Upper lobe of left lung (tissue), 4 donors: ENCODE measurements at regions not wholly inside any gene's neighbourhood (a gene's known extent, or its start where the extent isn't known, plus 50 kb on each side); places are given as distances from the start of the nearest gene placed in this dataset.

Source experiments
- CTCF ChIP-seq, 6 experiments: fragments of 450-650 bp in 4 of 6; fragments of 200-600 bp in 2 of 6; sonication (generic) in 2 of 6; IDR thresholded peaks; one replicate each; pipeline ENCODE4 v1.5.1; 2016 to 2019; ENCODE audit warnings: antibody characterized with exemption in 6 of 6
- EP300 ChIP-seq, 4 donors: sonication (generic); formaldehyde crosslinking; IDR thresholded peaks; one replicate each; pipeline ENCODE4 v1.5.1; 2017; ENCODE audit warnings: antibody characterized with exemption in 4 of 4, control low read depth in 2 of 4
- POLR2A ChIP-seq, 4 donors: fragments of 450-650 bp; IDR thresholded peaks; one replicate each; pipeline ENCODE4 v1.5.1; 2016 to 2017; ENCODE audit warnings: antibody characterized with exemption in 4 of 4, mild to moderate bottlenecking in 2 of 4
- POLR2AphosphoS5 ChIP-seq, 2 donors: sonication (generic); formaldehyde crosslinking; IDR thresholded peaks; one replicate each; pipeline ENCODE4 v1.5.1; 2017; ENCODE audit warnings: antibody characterized with exemption in 2 of 2

DNA sequence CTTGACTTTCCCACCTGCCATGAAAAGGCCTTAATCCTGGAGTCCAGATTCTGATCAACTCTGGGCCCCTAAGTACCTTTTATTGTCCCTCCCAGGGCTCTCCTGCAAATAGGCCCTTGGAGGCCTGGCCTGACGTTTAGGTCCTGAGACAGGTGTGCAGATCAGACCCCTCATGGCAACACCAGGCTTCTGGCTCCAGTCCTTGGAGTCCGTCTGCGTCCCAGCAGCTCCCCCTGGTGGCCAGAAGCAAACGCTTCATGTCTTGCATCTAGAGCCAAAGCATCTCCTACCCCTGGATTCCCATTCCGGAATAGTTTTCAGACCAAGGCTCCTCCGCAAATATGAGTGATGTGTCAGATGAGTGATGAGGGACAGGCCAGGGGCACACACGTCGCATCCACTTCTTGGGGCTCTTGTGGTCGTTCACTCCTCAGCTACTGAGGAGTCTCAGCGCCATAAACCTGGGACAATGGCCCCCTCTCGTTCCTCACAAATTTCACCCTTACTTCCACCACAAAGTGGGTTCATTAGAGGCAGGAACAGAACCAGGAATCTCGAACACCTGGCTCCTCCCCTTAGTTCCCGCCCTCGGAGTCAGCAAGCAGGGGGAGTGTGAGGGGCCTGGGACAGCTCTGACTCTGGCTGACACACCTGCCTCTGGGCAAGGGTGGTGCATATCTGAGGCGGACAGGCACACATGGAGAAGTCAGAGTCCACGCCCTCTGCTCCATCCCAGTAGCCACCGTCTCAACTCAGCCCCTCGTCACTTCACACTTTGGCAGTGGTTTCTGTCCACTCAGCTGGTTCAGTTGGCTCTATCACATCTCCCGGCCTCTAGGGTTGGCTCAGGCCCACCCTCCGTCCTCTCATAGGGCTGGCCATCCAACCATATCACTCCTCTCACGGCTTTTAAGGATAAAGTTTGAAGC is 77.9 kb upstream of the PWP1 start:
- TF ChIP-seq CTCF (IDR thresholded peaks at IDR 0.05) = peak; percentile 66 to 87 (median 82)
- no peak for TF ChIP-seq POLR2A (IDR thresholded peaks at IDR 0.05)
- TF ChIP-seq EP300 (IDR thresholded peaks at IDR 0.05) = no peak
- no peak for TF ChIP-seq POLR2AphosphoS5 (IDR thresholded peaks at IDR 0.05)
